ENCODE measurements at regions not wholly inside any gene's neighbourhood (a gene's known extent, or its start where the extent isn't known, plus 50 kb on each side); places are given as distances from the start of the nearest gene placed in this dataset.

GRCh38 chr5:86143837-86144236 lies 473.9 kb upstream of the COX7C start:
- TF ChIP-seq SIN3A (conservative IDR thresholded peaks at IDR 0.05 in 1 of 2, IDR thresholded peaks at IDR 0.05 in 1 of 2; ENCODE audit: low read depth in 1 of 2, low read length in 2 of 2) (no peak), SIX5 (IDR thresholded peaks at IDR 0.05; ENCODE audit: low read depth, low read length) (no peak), SP1 (IDR thresholded peaks at IDR 0.05; ENCODE audit: low read depth, low read length) (no peak), TEAD4 (IDR thresholded peaks at IDR 0.05; ENCODE audit: low read depth, low read length) (no peak), ATF3 (IDR thresholded peaks at IDR 0.05; ENCODE audit: insufficient read depth, low read depth, low read length) (no peak), CTCF (IDR thresholded peaks at IDR 0.05; ENCODE audit: control extremely low read depth in 1 of 3, insufficient read depth in 1 of 3, low read depth in 1 of 3, low read length in 3 of 3) (no peak), SUZ12 (IDR thresholded peaks at IDR 0.05; ENCODE audit: low read length) (no peak)

Data from H1 (cell line).